Small intestine (tissue), 7 donors: ENCODE measurements at regions not wholly inside any gene's neighbourhood (a gene's known extent, or its start where the extent isn't known, plus 50 kb on each side); places are given as distances from the start of the nearest gene placed in this dataset.

Source experiments
- DNase-seq, 2 donors: peaks; one replicate each; pipeline versions ENCODE4 v3.0.0 to v3.0.0-alpha.2; 2013
- FAIRE-seq: peaks from 2 replicates; lab custom pipeline; 2012; peaks lifted over from hg19 to GRCh38; lab: Jason Lieb, UNC
- H3K27ac ChIP-seq, 3 donors: one replicate each; pipeline ENCODE4 v1.5.1; 2013; ENCODE audit warnings: low read length in 2 of 3, mild to moderate bottlenecking in 2 of 3, control low read depth in 1 of 3, inconsistent platforms in 1 of 3, low read depth in 1 of 3, moderate library complexity in 1 of 3
- H3K27me3 ChIP-seq, 3 donors: one replicate each; pipeline ENCODE4 v1.6.1; 2013; ENCODE audit warnings: low read length in 3 of 3, inconsistent platforms in 1 of 3; ENCODE audit not compliant: control insufficient read depth in 3 of 3, insufficient read depth in 3 of 3
- H3K36me3 ChIP-seq, 3 donors: one replicate each; pipeline ENCODE4 v1.6.1; 2013; ENCODE audit warnings: low read length in 3 of 3, inconsistent platforms in 1 of 3, low read depth in 1 of 3, mild to moderate bottlenecking in 1 of 3, moderate library complexity in 1 of 3; ENCODE audit not compliant: control insufficient read depth in 3 of 3, insufficient read depth in 2 of 3
- H3K4me1 ChIP-seq, 3 donors: one replicate each; pipeline ENCODE4 v1.6.1; 2013; ENCODE audit warnings: low read length in 2 of 3, inconsistent platforms in 1 of 3, low read depth in 1 of 3, mild to moderate bottlenecking in 1 of 3, moderate library complexity in 1 of 3; ENCODE audit not compliant: control insufficient read depth in 3 of 3, insufficient read depth in 2 of 3
- H3K4me3 ChIP-seq, 3 donors: one replicate each; pipeline ENCODE4 v1.5.1; 2013; ENCODE audit warnings: low read length in 3 of 3, control low read depth in 1 of 3, inconsistent platforms in 1 of 3, low read depth in 1 of 3, mild to moderate bottlenecking in 1 of 3, moderate library complexity in 1 of 3
- H3K9me3 ChIP-seq, 2 donors: one replicate each; pipeline ENCODE4 v1.6.1; 2013; ENCODE audit warnings: low read depth in 1 of 2, low read length in 1 of 2; ENCODE audit not compliant: control insufficient read depth in 2 of 2, insufficient read depth in 1 of 2
- WGBS, 3 donors: extraction: QIAGEN DNeasy Blood & Tissue Kit; methylation state at CpG; one replicate each; pipeline ENCODE4 v1.1.7; 2013; 5-methylcytosine and 5-hydroxymethylcytosine counted together
- donor health status: healthy with polysubstance abuse.
- donor health status: control.
- donor health status: control.
- donor health status: Bipolar disorder and iron deficiency.
- donor health status: healthy.

DNA sequence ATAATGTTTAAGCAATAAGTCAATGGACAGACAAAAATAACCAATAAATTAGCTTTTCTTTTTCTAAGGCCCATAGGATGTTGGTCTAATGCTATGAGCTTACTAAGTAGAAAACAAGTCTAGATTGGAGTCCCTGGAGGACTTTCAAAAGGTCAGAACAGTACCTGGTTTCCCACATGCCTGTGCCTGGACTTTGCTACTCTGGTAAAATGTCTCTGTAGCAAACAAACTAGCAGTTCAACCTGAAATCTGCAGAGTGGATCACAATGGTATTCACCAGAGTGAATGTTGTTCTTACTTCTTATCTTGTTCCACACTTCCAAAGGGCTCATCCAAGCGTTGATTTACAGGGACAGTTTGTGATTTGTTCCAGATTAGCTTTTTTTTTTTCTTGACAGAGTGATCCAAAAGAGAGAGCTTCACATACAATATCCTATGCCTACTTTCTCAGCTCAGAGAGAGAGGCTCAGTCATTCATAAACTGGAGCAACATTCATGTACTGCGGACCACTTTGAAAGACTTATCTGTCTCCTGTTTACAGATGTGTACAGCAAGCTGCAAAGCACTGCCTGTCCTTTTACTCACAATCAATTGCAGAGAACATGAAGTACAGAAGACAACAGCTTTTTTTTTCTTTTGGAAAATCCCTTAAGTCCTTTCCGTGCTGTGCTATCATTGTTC lies 466.1 kb downstream of the SPATA31D1 start:
- H3K27me3 ChIP-seq = no peaks in the 10 kb centered on the region
- FAIRE-seq = no peak
- no peaks in the 10 kb centered on the region for H3K36me3 ChIP-seq
- peak in 1 of 2 donors; percentile 16 for DNase-seq
- no peak overlapping the region for H3K27ac ChIP-seq
- 50 to 67% (median 50%) methylated on average over 3 of the region's 3 CpGs for WGBS, 3 donors
- H3K9me3 ChIP-seq = peaks cover 0 to 5% of the 10 kb centered on the region in 2 donors
- no peak overlapping the region for H3K4me3 ChIP-seq
- no peaks in the 10 kb centered on the region for H3K4me1 ChIP-seq

GRCh38 chr9:82456642-82457041 lies 468.1 kb downstream of the SPATA31D1 start:
- Histone ChIP-seq H3K27me3 (no peaks in the 10 kb centered on the region), H3K4me1 (no peaks in the 10 kb centered on the region), H3K27ac (no peak overlapping the region), H3K4me3 (no peak overlapping the region), H3K9me3 (peaks cover 0 to 5% of the 10 kb centered on the region in 2 donors), H3K36me3 (no peaks in the 10 kb centered on the region)
- FAIRE-seq = no peak
- no peak for DNase-seq
- WGBS, 3 donors = 80 to 82% (median 81%) methylated on average over 1 of the region's 1 CpG

DNA sequence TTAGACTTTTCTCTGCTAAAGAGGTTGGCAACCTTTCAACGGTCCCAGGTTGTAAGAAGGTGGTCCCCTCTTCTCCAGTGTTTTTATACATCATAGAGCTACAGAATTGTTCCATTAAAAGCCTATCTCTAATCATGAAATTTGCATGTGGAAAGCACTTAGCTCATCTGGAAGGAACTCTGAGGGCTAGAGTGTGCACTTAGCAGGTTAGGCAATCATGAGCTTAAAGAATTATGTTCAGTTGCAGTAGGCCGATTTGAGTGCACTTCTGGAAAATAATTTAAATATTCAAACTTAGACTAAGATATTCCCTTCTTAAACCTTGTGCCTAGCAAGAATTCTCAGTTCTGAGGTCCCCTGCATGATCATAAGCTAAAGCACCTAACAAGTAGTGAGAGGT lies 468.7 kb downstream of the SPATA31D1 start:
- no peak for FAIRE-seq
- no peak overlapping the region for H3K27ac ChIP-seq
- no peaks in the 10 kb centered on the region for H3K36me3 ChIP-seq
- no peak for DNase-seq
- H3K27me3 ChIP-seq = no peaks in the 10 kb centered on the region
- no peak overlapping the region for H3K4me3 ChIP-seq
- WGBS, 3 donors = 75 to 83% (median 80%) methylated on average over 2 of the region's 2 CpGs
- peaks cover 0 to 5% of the 10 kb centered on the region in 2 donors for H3K9me3 ChIP-seq
- H3K4me1 ChIP-seq = no peaks in the 10 kb centered on the region

- Histone ChIP-seq H3K27ac (no peak overlapping the region), H3K27me3 (no peaks in the 10 kb centered on the region), H3K4me1 (no peaks in the 10 kb centered on the region), H3K36me3 (no peaks in the 10 kb centered on the region), H3K4me3 (no peak overlapping the region), H3K9me3 (peaks cover 0 to 2% of the 10 kb centered on the region in 2 donors)
- WGBS, 3 donors = 59 to 73% (median 61%) methylated on average over 5 of the region's 5 CpGs
- FAIRE-seq (no peak), DNase-seq (no peak)
Measured at GRCh38 chr9:82457891-82458290, 469.3 kb downstream of the SPATA31D1 start.

DNA sequence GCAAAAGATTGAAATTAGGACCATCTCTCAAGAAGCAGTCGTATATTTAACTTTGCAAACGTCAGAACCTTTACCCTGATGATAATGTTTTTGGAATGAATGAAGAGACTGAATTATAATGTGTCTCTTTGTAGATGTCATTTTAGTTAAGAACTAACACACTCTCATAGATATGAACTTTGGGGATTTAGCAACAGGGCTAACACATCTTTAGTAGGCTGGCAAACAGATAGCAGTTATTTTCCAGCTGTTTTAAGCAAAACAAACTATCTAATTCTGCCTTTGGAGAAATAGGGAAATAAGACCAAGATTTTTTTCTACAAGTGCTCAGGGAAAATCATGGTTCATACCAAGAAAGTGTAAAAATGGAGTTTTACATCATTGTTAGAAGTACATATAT lies 469.7 kb downstream of the SPATA31D1 start:
- H3K27me3 ChIP-seq = no peaks in the 10 kb centered on the region
- H3K27ac ChIP-seq = no peak overlapping the region
- peaks cover 0 to 2% of the 10 kb centered on the region in 2 donors for H3K9me3 ChIP-seq
- no peaks in the 10 kb centered on the region for H3K36me3 ChIP-seq
- FAIRE-seq (no peak), DNase-seq (no peak)
- H3K4me3 ChIP-seq = no peak overlapping the region
- WGBS, 3 donors = 73 to 84% (median 76%) methylated on average over 2 of the region's 2 CpGs
- no peaks in the 10 kb centered on the region for H3K4me1 ChIP-seq

- Histone ChIP-seq H3K9me3 (no peaks in the 10 kb centered on the region), H3K27ac (no peak overlapping the region), H3K4me3 (no peak overlapping the region), H3K27me3 (no peaks in the 10 kb centered on the region), H3K36me3 (no peaks in the 10 kb centered on the region), H3K4me1 (no peaks in the 10 kb centered on the region)
- FAIRE-seq = no peak
- 58 to 76% (median 72%) methylated on average over 11 of the region's 11 CpGs for WGBS, 3 donors
- DNase-seq = peak; percentile 4 to 46
Measured at GRCh38 chr9:82466616-82467260, 478.2 kb downstream of the SPATA31D1 start.

DNA sequence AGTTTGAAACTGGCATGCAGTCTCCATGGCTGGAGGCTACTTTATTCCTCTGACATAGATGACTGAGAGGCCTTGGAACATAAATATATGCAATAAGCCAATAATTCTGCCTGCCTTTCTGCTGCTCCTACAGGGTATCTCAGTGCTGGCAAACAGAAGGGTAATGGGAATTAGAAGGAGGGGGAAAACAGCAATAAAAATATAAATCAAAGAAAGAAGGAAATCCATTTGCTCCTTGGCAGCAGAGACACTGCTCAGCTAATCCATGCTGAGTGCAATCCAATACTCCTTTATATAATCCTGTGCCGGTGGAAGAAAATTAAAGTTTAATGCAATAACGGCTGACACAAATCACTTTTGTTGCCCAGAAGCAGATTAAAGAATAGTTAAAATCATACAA lies 478.9 kb downstream of the SPATA31D1 start:
- no peaks in the 10 kb centered on the region for H3K9me3 ChIP-seq
- H3K36me3 ChIP-seq = no peaks in the 10 kb centered on the region
- 50 to 73% (median 57%) methylated on average over 2 of the region's 2 CpGs for WGBS, 3 donors
- no peaks in the 10 kb centered on the region for H3K4me1 ChIP-seq
- no peak for FAIRE-seq
- no peak overlapping the region for H3K4me3 ChIP-seq
- no peaks in the 10 kb centered on the region for H3K27me3 ChIP-seq
- DNase-seq = no peak
- no peak overlapping the region for H3K27ac ChIP-seq

DNA sequence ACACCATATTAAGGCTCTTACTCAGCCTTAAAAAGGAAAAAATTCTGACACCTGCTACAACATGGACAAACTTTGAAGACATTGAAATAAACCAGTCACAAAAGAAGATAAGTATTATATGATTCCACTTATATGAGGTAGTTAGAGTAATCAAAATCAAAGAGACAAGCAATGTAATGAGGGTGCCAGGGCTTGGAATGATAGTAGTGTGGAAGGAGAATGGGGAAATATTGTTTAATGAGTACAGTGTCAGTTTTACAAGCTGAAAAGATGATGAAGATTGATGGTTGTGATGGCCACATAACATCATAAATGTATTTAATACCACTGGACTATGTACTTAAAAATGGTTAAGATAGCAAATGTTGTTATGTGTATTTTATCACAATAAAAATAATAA lies 485.7 kb downstream of the SPATA31D1 start:
- FAIRE-seq = no peak
- H3K9me3 ChIP-seq = no peaks in the 10 kb centered on the region
- no peak overlapping the region for H3K27ac ChIP-seq
- H3K27me3 ChIP-seq = no peaks in the 10 kb centered on the region
- H3K36me3 ChIP-seq = no peaks in the 10 kb centered on the region
- DNase-seq = no peak
- H3K4me1 ChIP-seq = no peaks in the 10 kb centered on the region
- H3K4me3 ChIP-seq = no peak overlapping the region
